Calu3 (cell line): ENCODE measurements at regions not wholly inside any gene's neighbourhood (a gene's known extent, or its start where the extent isn't known, plus 50 kb on each side); places are given as distances from the start of the nearest gene placed in this dataset.

Experiments used
- BruUV-seq: library from RNA; stranded (reverse); fragments of 400-500 nt; replicated peaks from 2 replicates; lab custom pipeline; 2021; lab: Mats Ljungman, UMichigan
- CTCF ChIA-PET: fragments of 300-600 bp; sonication (Branson Sonifier 250); formaldehyde crosslinking; loops from one replicate; lab custom pipeline; 2022; ENCODE audit warnings: antibody characterized with exemption; lab: Charles Lee
- DNase-seq: peaks from one replicate; pipeline ENCODE4 v3.0.0; 2022
- H3K27ac Mint-ChIP-seq: one replicate; pipeline ENCODE4 v1.8.0; 2022; ENCODE audit warnings: mixed read lengths; ENCODE audit not compliant: unreplicated experiment
- H3K27me3 Mint-ChIP-seq: one replicate; pipeline ENCODE4 v1.8.0; 2022; ENCODE audit warnings: mixed read lengths; ENCODE audit not compliant: unreplicated experiment
- H3K36me3 Mint-ChIP-seq: one replicate; pipeline ENCODE4 v1.8.0; 2022; ENCODE audit warnings: mild to moderate bottlenecking, moderate library complexity, mixed read lengths; ENCODE audit not compliant: insufficient read depth, unreplicated experiment
- H3K4me1 Mint-ChIP-seq: one replicate; pipeline ENCODE4 v1.8.0; 2022; ENCODE audit warnings: mild to moderate bottlenecking, low read depth, mixed read lengths; ENCODE audit not compliant: unreplicated experiment
- H3K4me3 Mint-ChIP-seq: one replicate; pipeline ENCODE4 v1.8.0; 2022; ENCODE audit warnings: mild to moderate bottlenecking, low read depth, moderate library complexity, mixed read lengths; ENCODE audit not compliant: unreplicated experiment
- H3K9me3 Mint-ChIP-seq: one replicate; pipeline ENCODE4 v1.8.0; 2022; ENCODE audit warnings: low read depth, mixed read lengths; ENCODE audit not compliant: unreplicated experiment
- intact Hi-C: fragments of 100-400 bp; cut with micrococcal nuclease; formaldehyde crosslinking; loops from one replicate; pipeline ENCODE4 v1.10.0; 2022; ENCODE audit not compliant: unreplicated experiment
- TF ChIP-seq, protein P1 (sequence below): fragments of 200-600 bp; IDR thresholded peaks from one replicate; pipeline ENCODE4 v1.8.0; 2022; ENCODE audit warnings: antibody characterized with exemption; ENCODE audit not compliant: unreplicated experiment

DNA sequence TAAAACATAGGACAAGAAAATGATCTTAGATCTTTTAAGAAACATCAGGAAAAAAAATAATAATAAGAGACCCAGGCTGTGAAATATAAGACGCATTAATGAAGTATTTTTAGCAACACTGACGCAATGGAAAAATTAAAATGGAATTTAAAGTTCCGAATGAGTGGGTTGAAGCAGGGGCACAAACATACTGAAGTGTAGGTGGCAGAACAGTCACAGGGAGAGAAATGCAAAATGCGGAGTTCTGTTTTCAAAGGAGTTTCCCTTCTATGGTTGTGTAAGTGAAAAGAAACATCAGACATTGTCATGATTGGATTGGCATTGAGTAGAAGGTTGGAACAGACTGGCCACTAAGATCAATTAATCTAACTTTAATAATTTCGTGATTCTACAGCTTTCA is 159.8 kb downstream of the CYSLTR2 start:
- Mint-ChIP-seq H3K36me3 (no peaks in the 10 kb centered on the region), H3K4me3 (no peak overlapping the region), H3K27me3 (no peaks in the 10 kb centered on the region), H3K9me3 (no peaks in the 10 kb centered on the region), H3K4me1 (peaks cover 11% of the 10 kb centered on the region), H3K27ac (no peak overlapping the region)
- BruUV-seq = no TSS peak
- intact Hi-C loops = no loop called here
- CTCF ChIA-PET = interaction anchor here (0.7 kb wide), 1 partner anchor 234 kb away, joined by 5 read pairs; no protein-coding TSS in a partner anchor
- TF ChIP-seq, protein P1, sequence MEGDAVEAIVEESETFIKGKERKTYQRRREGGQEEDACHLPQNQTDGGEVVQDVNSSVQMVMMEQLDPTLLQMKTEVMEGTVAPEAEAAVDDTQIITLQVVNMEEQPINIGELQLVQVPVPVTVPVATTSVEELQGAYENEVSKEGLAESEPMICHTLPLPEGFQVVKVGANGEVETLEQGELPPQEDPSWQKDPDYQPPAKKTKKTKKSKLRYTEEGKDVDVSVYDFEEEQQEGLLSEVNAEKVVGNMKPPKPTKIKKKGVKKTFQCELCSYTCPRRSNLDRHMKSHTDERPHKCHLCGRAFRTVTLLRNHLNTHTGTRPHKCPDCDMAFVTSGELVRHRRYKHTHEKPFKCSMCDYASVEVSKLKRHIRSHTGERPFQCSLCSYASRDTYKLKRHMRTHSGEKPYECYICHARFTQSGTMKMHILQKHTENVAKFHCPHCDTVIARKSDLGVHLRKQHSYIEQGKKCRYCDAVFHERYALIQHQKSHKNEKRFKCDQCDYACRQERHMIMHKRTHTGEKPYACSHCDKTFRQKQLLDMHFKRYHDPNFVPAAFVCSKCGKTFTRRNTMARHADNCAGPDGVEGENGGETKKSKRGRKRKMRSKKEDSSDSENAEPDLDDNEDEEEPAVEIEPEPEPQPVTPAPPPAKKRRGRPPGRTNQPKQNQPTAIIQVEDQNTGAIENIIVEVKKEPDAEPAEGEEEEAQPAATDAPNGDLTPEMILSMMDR = no peak
- no peak for DNase-seq

DNA sequence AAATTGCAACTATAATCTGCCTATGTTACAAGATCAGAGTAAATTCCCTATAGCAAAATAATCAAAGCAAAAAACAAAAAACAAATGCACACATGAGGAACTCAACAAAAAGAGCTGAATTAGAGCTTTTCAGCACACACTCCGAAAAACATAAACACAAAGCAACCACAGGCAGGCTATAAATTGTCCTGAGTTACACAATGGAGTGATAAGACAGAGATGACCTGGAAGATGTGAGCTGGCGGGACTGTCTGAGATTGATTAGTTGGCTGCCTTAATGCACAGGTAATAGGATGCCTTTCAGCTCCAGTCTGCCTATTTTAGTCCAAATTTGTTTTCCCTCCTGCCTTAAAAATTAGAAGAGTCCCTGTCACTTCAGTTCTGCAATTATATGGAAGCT is 159.0 kb upstream of the FNDC3A start:
- DNase-seq = no peak
- CTCF ChIA-PET = no interaction called here
- Mint-ChIP-seq H3K4me1 (peaks cover 28% of the 10 kb centered on the region), H3K9me3 (no peaks in the 10 kb centered on the region), H3K4me3 (no peak overlapping the region), H3K27ac (no peak overlapping the region), H3K27me3 (no peaks in the 10 kb centered on the region), H3K36me3 (no peaks in the 10 kb centered on the region)
- BruUV-seq = no TSS peak
- TF ChIP-seq, protein P1 = no peak
- intact Hi-C loops = no loop called here

GRCh38 chr13:48817166-48817802 is 158.4 kb upstream of the FNDC3A start:
- intact Hi-C loops = no loop called here
- H3K9me3 Mint-ChIP-seq = no peaks in the 10 kb centered on the region
- no TSS peak for BruUV-seq
- peaks cover 28% of the 10 kb centered on the region for H3K4me1 Mint-ChIP-seq
- DNase-seq = no peak
- H3K36me3 Mint-ChIP-seq = no peaks in the 10 kb centered on the region
- no peak overlapping the region for H3K27ac Mint-ChIP-seq
- no peaks in the 10 kb centered on the region for H3K27me3 Mint-ChIP-seq
- no peak overlapping the region for H3K4me3 Mint-ChIP-seq
- CTCF ChIA-PET = no interaction called here
- TF ChIP-seq, protein P1 = no peak

- BruUV-seq = no TSS peak
- no peak overlapping the region for H3K4me3 Mint-ChIP-seq
- H3K27ac Mint-ChIP-seq = no peak overlapping the region
- no peaks in the 10 kb centered on the region for H3K36me3 Mint-ChIP-seq
- CTCF ChIA-PET = interaction anchor here (1.2 kb wide), 1 partner anchor 157 kb away, joined by 3 read pairs; the partner anchor contains the start of gene FNDC3A
- H3K9me3 Mint-ChIP-seq = no peaks in the 10 kb centered on the region
- peaks cover 28% of the 10 kb centered on the region for H3K4me1 Mint-ChIP-seq
- intact Hi-C loops = no loop called here
- no peak for DNase-seq
- H3K27me3 Mint-ChIP-seq = no peaks in the 10 kb centered on the region
- TF ChIP-seq, protein P1 = no peak
These were observed 157.0 kb upstream of the FNDC3A start for GRCh38 chr13:48818495-48819356.
